Endothelial cell of umbilical vein (primary cell): ENCODE measurements at regions not wholly inside any gene's neighbourhood (a gene's known extent, or its start where the extent isn't known, plus 50 kb on each side); places are given as distances from the start of the nearest gene placed in this dataset.

Experiments used
- BruUV-seq: library from RNA; stranded (reverse); fragments of 400-500 nt; replicated peaks from 2 replicates; lab custom pipeline; 2021; lab: Mats Ljungman, UMichigan
- CTCF ChIA-PET: fragments of 300-600, 350-600 bp; sonication (Branson Sonifier 250); formaldehyde crosslinking; loops from one replicate; lab custom pipeline; 2021; ENCODE audit warnings: antibody characterized with exemption, inconsistent platforms; lab: Charles Lee
- POLR2A ChIA-PET: fragments of 300-600, 350-600 bp; sonication (Branson Sonifier 250); formaldehyde crosslinking; loops from one replicate; lab custom pipeline; 2021; ENCODE audit warnings: antibody characterized with exemption, inconsistent platforms; lab: Charles Lee
- DNase-seq: peaks from one replicate; pipeline ENCODE4 v3.0.0-alpha.2; 2011; ENCODE audit warnings: low read depth, low spot score
- FAIRE-seq: peaks from 2 replicates; lab custom pipeline; 2011; peaks lifted over from hg19 to GRCh38; lab: Jason Lieb, UNC
- H2AFZ ChIP-seq: 2 replicates; pipeline ENCODE4 v1.6.0; 2012; ENCODE audit warnings: low read depth, low read length, control low read depth, inconsistent platforms
- H3K27ac ChIP-seq: 2 replicates; pipeline ENCODE4 v1.5.1; 2011; ENCODE audit warnings: low read depth, mild to moderate bottlenecking, control low read depth, low read length, moderate library complexity; ENCODE audit not compliant: insufficient read depth
- H3K27me3 ChIP-seq, 2 experiments: 2 replicates each; pipeline versions ENCODE4 v1.6.0 to v1.6.1; 2011; ENCODE audit warnings: low read length in 2 of 2, mixed read lengths in 1 of 2; ENCODE audit not compliant: control insufficient read depth in 2 of 2, insufficient read depth in 2 of 2
- H3K36me3 ChIP-seq, 2 experiments: 2 replicates in 1 of 2; 3 replicates in 1 of 2; pipeline ENCODE4 v1.5.1; 2011; ENCODE audit warnings: low read length in 2 of 2, mild to moderate bottlenecking in 1 of 2, moderate library complexity in 1 of 2; ENCODE audit not compliant: control insufficient read depth in 2 of 2, insufficient read depth in 2 of 2; ENCODE audit errors: extremely low read depth in 1 of 2
- H3K4me1 ChIP-seq: 3 replicates; pipeline ENCODE4 v1.5.1; 2011; ENCODE audit warnings: mild to moderate bottlenecking, low read length; ENCODE audit not compliant: control insufficient read depth, insufficient read depth; ENCODE audit errors: extremely low read depth
- H3K4me2 ChIP-seq: 2 replicates; pipeline ENCODE4 v1.6.1; 2011; ENCODE audit warnings: low read length, control low read depth, mixed read lengths; ENCODE audit not compliant: insufficient read depth
- H3K4me3 ChIP-seq, 3 experiments: fragments of 200-600 bp in 1 of 3; sonication (generic), shearing (Covaris generic) in 1 of 3; replicated peaks in 1 of 3; 2 replicates each; pipeline ENCODE4 v1.5.1; 2011 to 2016; ENCODE audit warnings: control low read depth in 3 of 3, low read length in 3 of 3, mild to moderate bottlenecking in 2 of 3, inconsistent platforms in 1 of 3, low read depth in 1 of 3, moderate library complexity in 1 of 3; ENCODE audit not compliant: insufficient read depth in 1 of 3
- H3K79me2 ChIP-seq: 2 replicates; pipeline ENCODE4 v1.6.0; 2012; ENCODE audit warnings: low read length, inconsistent platforms; ENCODE audit not compliant: control insufficient read depth, insufficient read depth
- H3K9ac ChIP-seq: replicated peaks from 2 replicates; pipeline ENCODE3; 2011; ENCODE audit warnings: low read length, control low read depth; ENCODE audit not compliant: insufficient read depth; ENCODE audit errors: extremely low read depth
- H3K9me1 ChIP-seq: replicated peaks from 3 replicates; pipeline ENCODE4 v1.6.0; 2011; ENCODE audit warnings: mild to moderate bottlenecking, low read length; ENCODE audit not compliant: control insufficient read depth, insufficient read depth; ENCODE audit errors: extremely low read depth
- H3K9me3 ChIP-seq: replicated peaks from 2 replicates; pipeline ENCODE4 v1.5.1; 2012; ENCODE audit warnings: low read length, inconsistent platforms; ENCODE audit not compliant: control insufficient read depth, insufficient read depth
- H4K20me1 ChIP-seq: replicated peaks from 2 replicates; pipeline ENCODE3; 2011; ENCODE audit warnings: mild to moderate bottlenecking, low read length; ENCODE audit not compliant: control insufficient read depth, insufficient read depth; ENCODE audit errors: extremely low read depth
- CTCF ChIP-seq, 2 donors: IDR thresholded peaks; 1 replicate in 1 of 2; 2 replicates in 1 of 2; pipeline ENCODE4 v1.5.1; 2011; ENCODE audit warnings: low read length in 2 of 2, mild to moderate bottlenecking in 2 of 2, moderate library complexity in 2 of 2, control low read depth in 1 of 2, inconsistent platforms in 1 of 2, low read depth in 1 of 2; ENCODE audit not compliant: insufficient read depth in 1 of 2; ENCODE audit errors: extremely low read depth in 1 of 2
- EZH2 ChIP-seq: IDR thresholded peaks from 2 replicates; pipeline ENCODE4 v1.6.1; 2012; ENCODE audit warnings: borderline replicate concordance, low read depth, mild to moderate bottlenecking, moderate library complexity, low read length, inconsistent platforms; ENCODE audit not compliant: severe bottlenecking
- FOS ChIP-seq: IDR thresholded peaks from 2 replicates; pipeline ENCODE4 v1.6.1; 2011; ENCODE audit warnings: mild to moderate bottlenecking, low read length, moderate library complexity, borderline replicate concordance; ENCODE audit not compliant: insufficient read depth
- GATA2 ChIP-seq: IDR thresholded peaks from 2 replicates; pipeline ENCODE4 v1.7.0; 2011; ENCODE audit warnings: low read depth, mild to moderate bottlenecking, moderate library complexity, mixed read lengths, low read length; ENCODE audit not compliant: insufficient read length, insufficient read depth
- JUN ChIP-seq: IDR thresholded peaks from 2 replicates; pipeline ENCODE4 v1.6.1; 2011; ENCODE audit warnings: borderline replicate concordance, low read depth; ENCODE audit not compliant: insufficient read length, insufficient read depth
- MAX ChIP-seq: IDR thresholded peaks from 2 replicates; pipeline ENCODE4 v1.6.1; 2011; ENCODE audit not compliant: insufficient read depth, insufficient read length
- MYC ChIP-seq: IDR thresholded peaks from one replicate; pipeline ENCODE4 v1.6.1; 2011; ENCODE audit warnings: mild to moderate bottlenecking, low read depth, low read length
- POLR2A ChIP-seq: IDR thresholded peaks from 2 replicates; pipeline ENCODE4 v1.6.1; 2012; ENCODE audit warnings: low read depth, mild to moderate bottlenecking, control low read depth, low read length
- POLR2AphosphoS5 ChIP-seq: IDR thresholded peaks from 2 replicates; pipeline ENCODE4 v1.6.1; 2012; ENCODE audit warnings: low read depth, mild to moderate bottlenecking, control low read depth, low read length, moderate library complexity; ENCODE audit not compliant: insufficient read depth
- dilution Hi-C: fragments of 300-500 bp; cut with MboI; formaldehyde crosslinking; loops from one replicate; pipeline ENCODE4 v1.15.0; 2019; ENCODE audit warnings: low sequenced_read_pairs; ENCODE audit not compliant: extremely low pct_ligation_motif_present
- intact Hi-C: fragments of 100-400 bp; cut with micrococcal nuclease; formaldehyde crosslinking; loops from one replicate; pipeline ENCODE4 v1.10.0; 2022

- no peaks in the 10 kb centered on the region for H3K27me3 ChIP-seq
- H3K4me3 ChIP-seq: no peak overlapping the region
- intact Hi-C loops: no loop called here
- no peaks in the 10 kb centered on the region for H4K20me1 ChIP-seq
- ChIA-PET CTCF (no interaction called here), POLR2A (no interaction called here)
- no peaks in the 10 kb centered on the region for H3K4me1 ChIP-seq
- H3K9ac ChIP-seq: no peak overlapping the region
- no peaks in the 10 kb centered on the region for H3K36me3 ChIP-seq
- no peak for TF ChIP-seq EZH2
- no peak for TF ChIP-seq MAX
- TF ChIP-seq CTCF (IDR thresholded peaks at IDR 0.05; ENCODE audit: extremely low read depth in 1 of 2, insufficient read depth in 1 of 2, low read depth in 1 of 2, low read length in 2 of 2): no peak
- TF ChIP-seq MYC: no peak
- no peak for TF ChIP-seq JUN
- no peak for TF ChIP-seq GATA2
- no peak for TF ChIP-seq FOS
- no peak for TF ChIP-seq POLR2A
- no peak for TF ChIP-seq POLR2AphosphoS5
- no peak overlapping the region for H3K4me2 ChIP-seq
- H2AFZ ChIP-seq: no peak overlapping the region
- H3K27ac ChIP-seq: no peak overlapping the region
- FAIRE-seq: no peak
- no peaks in the 10 kb centered on the region for H3K9me1 ChIP-seq
- no peak for DNase-seq
- H3K79me2 ChIP-seq: no peaks in the 10 kb centered on the region
- H3K9me3 ChIP-seq: peaks cover under 1% of the 10 kb centered on the region
- BruUV-seq: no TSS peak
- dilution Hi-C loops: no loop called here
Measured at GRCh38 chr3:76482510-76482909, 557.4 kb upstream of the ROBO2 start.
